Smooth muscle cell of the brain vasculature (primary cell): ENCODE measurements at regions not wholly inside any gene's neighbourhood (a gene's known extent, or its start where the extent isn't known, plus 50 kb on each side); places are given as distances from the start of the nearest gene placed in this dataset.

Source experiments
- DNase-seq: peaks from one replicate; pipeline ENCODE4 v3.0.0-alpha.2; 2012; ENCODE audit warnings: low read depth, low spot score

GRCh38 chr5:103428411-103428871 lies 134.1 kb downstream of the NUDT12 start:
- DNase-seq: peak; percentile 90

- DNase-seq: no peak
Measured at GRCh38 chr5:103427326-103427725, 135.3 kb downstream of the NUDT12 start.

GRCh38 chr5:103425686-103426454 lies 136.7 kb downstream of the NUDT12 start:
- DNase-seq: no peak

- no peak for DNase-seq
Measured at GRCh38 chr5:103424453-103425205, 138.0 kb downstream of the NUDT12 start.

GRCh38 chr5:103424026-103424425 lies 138.6 kb downstream of the NUDT12 start:
- no peak for DNase-seq

- no peak for DNase-seq
Measured at GRCh38 chr5:103422756-103423155, 139.8 kb downstream of the NUDT12 start.

- DNase-seq: no peak
Measured at GRCh38 chr5:103414604-103415003, 148.0 kb downstream of the NUDT12 start.

- no peak for DNase-seq
Measured at GRCh38 chr5:103411711-103412110, 150.9 kb downstream of the NUDT12 start.

GRCh38 chr5:103410172-103410571 lies 151.6 kb downstream of the MACIR start:
- DNase-seq: no peak

GRCh38 chr5:103409013-103409670 lies 150.6 kb downstream of the MACIR start:
- no peak for DNase-seq

GRCh38 chr5:103408408-103408807 lies 149.8 kb downstream of the MACIR start:
- DNase-seq: no peak

- DNase-seq: no peak
Measured at GRCh38 chr5:103407402-103407801, 148.8 kb downstream of the MACIR start.

- DNase-seq: no peak
Measured at GRCh38 chr5:103404483-103404882, 145.9 kb downstream of the MACIR start.

- no peak for DNase-seq
Measured at GRCh38 chr5:103402851-103403250, 144.3 kb downstream of the MACIR start.

GRCh38 chr5:103397739-103398581 lies 139.4 kb downstream of the MACIR start:
- DNase-seq: no peak

- DNase-seq: no peak
Measured at GRCh38 chr5:103394676-103395075, 136.1 kb downstream of the MACIR start.

- DNase-seq: peak; percentile 2
Measured at GRCh38 chr5:103393101-103393754, 134.7 kb downstream of the MACIR start.

GRCh38 chr5:103391659-103392058 lies 133.1 kb downstream of the MACIR start:
- DNase-seq: no peak

- DNase-seq: no peak
Measured at GRCh38 chr5:103389846-103390245, 131.3 kb downstream of the MACIR start.

GRCh38 chr5:103389357-103389756 lies 130.8 kb downstream of the MACIR start:
- DNase-seq: no peak

GRCh38 chr5:103385722-103386121 lies 127.2 kb downstream of the MACIR start:
- no peak for DNase-seq
